ENCODE measurements at regions not wholly inside any gene's neighbourhood (a gene's known extent, or its start where the extent isn't known, plus 50 kb on each side); places are given as distances from the start of the nearest gene placed in this dataset.

DNA sequence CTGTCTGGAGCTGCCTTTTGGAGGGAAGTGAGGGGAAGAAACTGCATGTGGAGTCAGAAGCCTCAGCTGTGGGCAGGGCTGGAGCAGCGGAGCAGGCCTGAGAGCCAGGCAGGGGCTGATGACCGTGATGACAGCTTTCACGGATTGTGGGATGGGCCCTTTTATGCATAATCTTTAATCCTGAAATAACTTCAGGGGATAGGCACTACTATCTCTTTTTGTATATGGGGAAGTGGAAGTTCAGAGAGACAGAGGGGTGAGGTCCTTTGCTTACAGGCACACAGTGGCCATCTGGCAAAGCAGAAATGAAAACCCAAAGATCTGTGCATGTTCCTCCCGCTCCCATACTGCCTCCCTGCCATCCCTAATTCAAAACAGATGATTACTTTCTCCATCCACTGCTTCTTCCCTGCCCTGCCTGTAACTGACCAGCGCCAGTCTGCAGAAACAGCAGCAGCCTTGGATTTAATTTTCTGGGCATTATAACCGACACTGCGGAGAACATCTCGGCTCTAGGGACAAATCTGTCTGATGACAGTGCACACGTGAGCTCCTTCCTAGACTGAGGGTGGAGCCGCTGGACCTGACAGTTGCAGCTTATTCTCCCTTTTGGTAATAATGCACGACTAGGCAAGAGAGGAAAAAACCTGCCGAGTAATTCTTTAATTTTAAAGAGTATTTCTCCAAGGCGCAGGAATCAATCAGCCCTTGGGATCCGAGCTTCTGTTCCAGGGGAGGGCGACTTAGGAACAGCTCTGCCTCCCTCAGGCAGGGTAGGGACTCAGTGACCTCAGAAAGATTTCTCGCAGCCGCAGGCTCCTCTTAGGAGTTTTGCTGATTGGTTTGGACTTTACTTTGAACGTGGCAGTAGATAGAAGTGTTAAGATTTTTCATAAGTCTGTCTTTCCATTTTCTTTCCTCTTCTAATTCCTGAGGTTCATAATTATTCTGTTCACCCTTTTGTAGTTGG, 95.4 kb downstream of the UTP18 start:
- TF ChIP-seq, protein P1, sequence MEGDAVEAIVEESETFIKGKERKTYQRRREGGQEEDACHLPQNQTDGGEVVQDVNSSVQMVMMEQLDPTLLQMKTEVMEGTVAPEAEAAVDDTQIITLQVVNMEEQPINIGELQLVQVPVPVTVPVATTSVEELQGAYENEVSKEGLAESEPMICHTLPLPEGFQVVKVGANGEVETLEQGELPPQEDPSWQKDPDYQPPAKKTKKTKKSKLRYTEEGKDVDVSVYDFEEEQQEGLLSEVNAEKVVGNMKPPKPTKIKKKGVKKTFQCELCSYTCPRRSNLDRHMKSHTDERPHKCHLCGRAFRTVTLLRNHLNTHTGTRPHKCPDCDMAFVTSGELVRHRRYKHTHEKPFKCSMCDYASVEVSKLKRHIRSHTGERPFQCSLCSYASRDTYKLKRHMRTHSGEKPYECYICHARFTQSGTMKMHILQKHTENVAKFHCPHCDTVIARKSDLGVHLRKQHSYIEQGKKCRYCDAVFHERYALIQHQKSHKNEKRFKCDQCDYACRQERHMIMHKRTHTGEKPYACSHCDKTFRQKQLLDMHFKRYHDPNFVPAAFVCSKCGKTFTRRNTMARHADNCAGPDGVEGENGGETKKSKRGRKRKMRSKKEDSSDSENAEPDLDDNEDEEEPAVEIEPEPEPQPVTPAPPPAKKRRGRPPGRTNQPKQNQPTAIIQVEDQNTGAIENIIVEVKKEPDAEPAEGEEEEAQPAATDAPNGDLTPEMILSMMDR (conservative IDR thresholded peaks at IDR 0.05; ENCODE audit: low read depth in 2 of 2) = peak in 1 of 2 experiments; percentile 37; a peak in 2 of 4 replicates
- TF ChIP-seq POLR2AphosphoS5 (IDR thresholded peaks at IDR 0.05; ENCODE audit: low read depth) (no peak), EZH2phosphoT487 (IDR thresholded peaks at IDR 0.05; ENCODE audit: unreplicated experiment) (no peak), EZH2 (IDR thresholded peaks at IDR 0.05; ENCODE audit: low read depth, unreplicated experiment) (no peak), CREB1 (CRISPR knock-in tag; IDR thresholded peaks at IDR 0.05; ENCODE audit: low read depth) (no peak), STAT1 (IDR thresholded peaks at IDR 0.05; ENCODE audit: unreplicated experiment) (no peak)
- TF ChIP-seq, protein P2, sequence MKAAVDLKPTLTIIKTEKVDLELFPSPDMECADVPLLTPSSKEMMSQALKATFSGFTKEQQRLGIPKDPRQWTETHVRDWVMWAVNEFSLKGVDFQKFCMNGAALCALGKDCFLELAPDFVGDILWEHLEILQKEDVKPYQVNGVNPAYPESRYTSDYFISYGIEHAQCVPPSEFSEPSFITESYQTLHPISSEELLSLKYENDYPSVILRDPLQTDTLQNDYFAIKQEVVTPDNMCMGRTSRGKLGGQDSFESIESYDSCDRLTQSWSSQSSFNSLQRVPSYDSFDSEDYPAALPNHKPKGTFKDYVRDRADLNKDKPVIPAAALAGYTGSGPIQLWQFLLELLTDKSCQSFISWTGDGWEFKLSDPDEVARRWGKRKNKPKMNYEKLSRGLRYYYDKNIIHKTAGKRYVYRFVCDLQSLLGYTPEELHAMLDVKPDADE (IDR thresholded peaks at IDR 0.05) = no peak
- TF ChIP-seq, protein P3, sequence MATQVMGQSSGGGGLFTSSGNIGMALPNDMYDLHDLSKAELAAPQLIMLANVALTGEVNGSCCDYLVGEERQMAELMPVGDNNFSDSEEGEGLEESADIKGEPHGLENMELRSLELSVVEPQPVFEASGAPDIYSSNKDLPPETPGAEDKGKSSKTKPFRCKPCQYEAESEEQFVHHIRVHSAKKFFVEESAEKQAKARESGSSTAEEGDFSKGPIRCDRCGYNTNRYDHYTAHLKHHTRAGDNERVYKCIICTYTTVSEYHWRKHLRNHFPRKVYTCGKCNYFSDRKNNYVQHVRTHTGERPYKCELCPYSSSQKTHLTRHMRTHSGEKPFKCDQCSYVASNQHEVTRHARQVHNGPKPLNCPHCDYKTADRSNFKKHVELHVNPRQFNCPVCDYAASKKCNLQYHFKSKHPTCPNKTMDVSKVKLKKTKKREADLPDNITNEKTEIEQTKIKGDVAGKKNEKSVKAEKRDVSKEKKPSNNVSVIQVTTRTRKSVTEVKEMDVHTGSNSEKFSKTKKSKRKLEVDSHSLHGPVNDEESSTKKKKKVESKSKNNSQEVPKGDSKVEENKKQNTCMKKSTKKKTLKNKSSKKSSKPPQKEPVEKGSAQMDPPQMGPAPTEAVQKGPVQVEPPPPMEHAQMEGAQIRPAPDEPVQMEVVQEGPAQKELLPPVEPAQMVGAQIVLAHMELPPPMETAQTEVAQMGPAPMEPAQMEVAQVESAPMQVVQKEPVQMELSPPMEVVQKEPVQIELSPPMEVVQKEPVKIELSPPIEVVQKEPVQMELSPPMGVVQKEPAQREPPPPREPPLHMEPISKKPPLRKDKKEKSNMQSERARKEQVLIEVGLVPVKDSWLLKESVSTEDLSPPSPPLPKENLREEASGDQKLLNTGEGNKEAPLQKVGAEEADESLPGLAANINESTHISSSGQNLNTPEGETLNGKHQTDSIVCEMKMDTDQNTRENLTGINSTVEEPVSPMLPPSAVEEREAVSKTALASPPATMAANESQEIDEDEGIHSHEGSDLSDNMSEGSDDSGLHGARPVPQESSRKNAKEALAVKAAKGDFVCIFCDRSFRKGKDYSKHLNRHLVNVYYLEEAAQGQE (IDR thresholded peaks at IDR 0.05; ENCODE audit: unreplicated experiment) = no peak
